ENCODE measurements at regions not wholly inside any gene's neighbourhood (a gene's known extent, or its start where the extent isn't known, plus 50 kb on each side); places are given as distances from the start of the nearest gene placed in this dataset.

GRCh38 chr9:109586993-109587392 is 88.9 kb upstream of the PTPN3 start:
- TF ChIP-seq CTCF (conservative IDR thresholded peaks at IDR 0.05) (no peak), EZH2 (IDR thresholded peaks at IDR 0.05; ENCODE audit: low read depth) (no peak)
